ENCODE measurements at regions not wholly inside any gene's neighbourhood (a gene's known extent, or its start where the extent isn't known, plus 50 kb on each side); places are given as distances from the start of the nearest gene placed in this dataset.

DNA sequence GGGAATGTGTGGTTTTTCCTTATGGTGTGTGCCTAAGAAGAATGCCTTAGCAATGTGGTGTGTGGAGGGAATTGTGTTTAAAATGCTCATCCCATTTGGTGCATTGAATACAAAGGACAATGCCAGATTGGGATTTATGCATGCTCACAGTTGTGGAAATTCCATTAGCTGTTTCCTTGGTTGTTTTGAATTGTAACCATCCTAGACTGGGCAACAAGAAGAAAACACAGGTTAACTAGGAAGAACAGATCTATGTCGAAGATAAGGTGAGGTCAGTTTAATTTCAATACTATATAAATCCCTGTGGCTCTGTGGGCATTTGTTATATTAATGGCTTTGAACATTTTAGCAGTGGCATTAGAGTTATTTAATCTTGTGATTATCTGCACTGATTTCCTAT is 266.8 kb downstream of the MAT2B start:
- H2AFZ ChIP-seq (ENCODE audit: low read length): no peak overlapping the region
- H3K4me3 ChIP-seq (ENCODE audit: low read depth, low read length, poor library complexity, severe bottlenecking): no peak overlapping the region
- H3K27me3 ChIP-seq (ENCODE audit: insufficient read depth, low read length): no peaks in the 10 kb centered on the region
- TF ChIP-seq, protein P1, sequence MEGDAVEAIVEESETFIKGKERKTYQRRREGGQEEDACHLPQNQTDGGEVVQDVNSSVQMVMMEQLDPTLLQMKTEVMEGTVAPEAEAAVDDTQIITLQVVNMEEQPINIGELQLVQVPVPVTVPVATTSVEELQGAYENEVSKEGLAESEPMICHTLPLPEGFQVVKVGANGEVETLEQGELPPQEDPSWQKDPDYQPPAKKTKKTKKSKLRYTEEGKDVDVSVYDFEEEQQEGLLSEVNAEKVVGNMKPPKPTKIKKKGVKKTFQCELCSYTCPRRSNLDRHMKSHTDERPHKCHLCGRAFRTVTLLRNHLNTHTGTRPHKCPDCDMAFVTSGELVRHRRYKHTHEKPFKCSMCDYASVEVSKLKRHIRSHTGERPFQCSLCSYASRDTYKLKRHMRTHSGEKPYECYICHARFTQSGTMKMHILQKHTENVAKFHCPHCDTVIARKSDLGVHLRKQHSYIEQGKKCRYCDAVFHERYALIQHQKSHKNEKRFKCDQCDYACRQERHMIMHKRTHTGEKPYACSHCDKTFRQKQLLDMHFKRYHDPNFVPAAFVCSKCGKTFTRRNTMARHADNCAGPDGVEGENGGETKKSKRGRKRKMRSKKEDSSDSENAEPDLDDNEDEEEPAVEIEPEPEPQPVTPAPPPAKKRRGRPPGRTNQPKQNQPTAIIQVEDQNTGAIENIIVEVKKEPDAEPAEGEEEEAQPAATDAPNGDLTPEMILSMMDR (IDR thresholded peaks at IDR 0.05; ENCODE audit: low read length): no peak
- no peak for TF ChIP-seq EZH2 (IDR thresholded peaks at IDR 0.05; ENCODE audit: borderline replicate concordance, low read length)
- no peaks in the 10 kb centered on the region for H4K20me1 ChIP-seq (ENCODE audit: insufficient read depth, low read length)
- no peak overlapping the region for H3K27ac ChIP-seq (ENCODE audit: low read depth, low read length, poor library complexity, severe bottlenecking)
- H3K9me2 ChIP-seq (ENCODE audit: low read depth, low read length): no peaks in the 10 kb centered on the region
- no peaks in the 10 kb centered on the region for H3F3A ChIP-seq (ENCODE audit: insufficient read depth, low read length)
- H3K9ac ChIP-seq (ENCODE audit: low read length): no peak overlapping the region
- H3K4me1 ChIP-seq (ENCODE audit: insufficient read depth, low read length, severe bottlenecking): no peaks in the 10 kb centered on the region
- H3K9me3 ChIP-seq (ENCODE audit: low read length): no peaks in the 10 kb centered on the region
- H3K79me2 ChIP-seq (ENCODE audit: insufficient read depth, low read length): no peaks in the 10 kb centered on the region
- no peak overlapping the region for H3K4me2 ChIP-seq (ENCODE audit: low read length)
- no peaks in the 10 kb centered on the region for H3K36me3 ChIP-seq (ENCODE audit: insufficient read depth, low read length)

GRCh38 chr5:163772644-163773043 is 267.2 kb downstream of the MAT2B start:
- no peaks in the 10 kb centered on the region for H3K27me3 ChIP-seq (ENCODE audit: insufficient read depth, low read length)
- no peak overlapping the region for H3K4me2 ChIP-seq (ENCODE audit: low read length)
- H3K9me2 ChIP-seq (ENCODE audit: low read depth, low read length): no peaks in the 10 kb centered on the region

GRCh38 chr5:163773226-163773625 is 267.8 kb downstream of the MAT2B start:
- H3K4me1 ChIP-seq (ENCODE audit: insufficient read depth, low read length, severe bottlenecking): no peaks in the 10 kb centered on the region
- H3K9ac ChIP-seq (ENCODE audit: low read length): no peak overlapping the region
- H3K79me2 ChIP-seq (ENCODE audit: insufficient read depth, low read length): no peaks in the 10 kb centered on the region
- no peaks in the 10 kb centered on the region for H3K27me3 ChIP-seq (ENCODE audit: insufficient read depth, low read length)
- no peak overlapping the region for H3K4me2 ChIP-seq (ENCODE audit: low read length)
- H3K4me3 ChIP-seq (ENCODE audit: low read depth, low read length, poor library complexity, severe bottlenecking): no peak overlapping the region
- no peak overlapping the region for H2AFZ ChIP-seq (ENCODE audit: low read length)
- no peak overlapping the region for H3K27ac ChIP-seq (ENCODE audit: low read depth, low read length, poor library complexity, severe bottlenecking)
- TF ChIP-seq EZH2 (IDR thresholded peaks at IDR 0.05; ENCODE audit: borderline replicate concordance, low read length): no peak
- TF ChIP-seq, protein P1 (IDR thresholded peaks at IDR 0.05; ENCODE audit: low read length): no peak
- no peaks in the 10 kb centered on the region for H3K36me3 ChIP-seq (ENCODE audit: insufficient read depth, low read length)
- H3F3A ChIP-seq (ENCODE audit: insufficient read depth, low read length): no peaks in the 10 kb centered on the region
- no peaks in the 10 kb centered on the region for H3K9me2 ChIP-seq (ENCODE audit: low read depth, low read length)
- H3K9me3 ChIP-seq (ENCODE audit: low read length): no peaks in the 10 kb centered on the region
- H4K20me1 ChIP-seq (ENCODE audit: insufficient read depth, low read length): no peaks in the 10 kb centered on the region

More at GRCh38 chr5:163772644-163773043, 267.2 kb downstream of the MAT2B start:
- no peaks in the 10 kb centered on the region for H3K36me3 ChIP-seq (ENCODE audit: insufficient read depth, low read length)
- H3K9ac ChIP-seq (ENCODE audit: low read length): no peak overlapping the region
- no peaks in the 10 kb centered on the region for H3K9me3 ChIP-seq (ENCODE audit: low read length)
- TF ChIP-seq, protein P1 (IDR thresholded peaks at IDR 0.05; ENCODE audit: low read length): no peak
- no peak for TF ChIP-seq EZH2 (IDR thresholded peaks at IDR 0.05; ENCODE audit: borderline replicate concordance, low read length)
- no peaks in the 10 kb centered on the region for H4K20me1 ChIP-seq (ENCODE audit: insufficient read depth, low read length)
- H3K4me1 ChIP-seq (ENCODE audit: insufficient read depth, low read length, severe bottlenecking): no peaks in the 10 kb centered on the region
- H3K79me2 ChIP-seq (ENCODE audit: insufficient read depth, low read length): no peaks in the 10 kb centered on the region
- no peak overlapping the region for H2AFZ ChIP-seq (ENCODE audit: low read length)
- H3K4me3 ChIP-seq (ENCODE audit: low read depth, low read length, poor library complexity, severe bottlenecking): no peak overlapping the region
- H3K27ac ChIP-seq (ENCODE audit: low read depth, low read length, poor library complexity, severe bottlenecking): no peak overlapping the region
- H3F3A ChIP-seq (ENCODE audit: insufficient read depth, low read length): no peaks in the 10 kb centered on the region
